Non-pigmented ciliary epithelial cell (primary cell): ENCODE measurements at regions not wholly inside any gene's neighbourhood (a gene's known extent, or its start where the extent isn't known, plus 50 kb on each side); places are given as distances from the start of the nearest gene placed in this dataset.
"Not testable (repeated sequence)": the region's sequence is repeated elsewhere in the genome, so short reads cannot be mapped to it uniquely, and the experiment has no call there.

Source experiments
- DNase-seq: peaks from one replicate; pipeline ENCODE4 v3.0.0-alpha.2; 2010; ENCODE audit warnings: low read depth

DNA sequence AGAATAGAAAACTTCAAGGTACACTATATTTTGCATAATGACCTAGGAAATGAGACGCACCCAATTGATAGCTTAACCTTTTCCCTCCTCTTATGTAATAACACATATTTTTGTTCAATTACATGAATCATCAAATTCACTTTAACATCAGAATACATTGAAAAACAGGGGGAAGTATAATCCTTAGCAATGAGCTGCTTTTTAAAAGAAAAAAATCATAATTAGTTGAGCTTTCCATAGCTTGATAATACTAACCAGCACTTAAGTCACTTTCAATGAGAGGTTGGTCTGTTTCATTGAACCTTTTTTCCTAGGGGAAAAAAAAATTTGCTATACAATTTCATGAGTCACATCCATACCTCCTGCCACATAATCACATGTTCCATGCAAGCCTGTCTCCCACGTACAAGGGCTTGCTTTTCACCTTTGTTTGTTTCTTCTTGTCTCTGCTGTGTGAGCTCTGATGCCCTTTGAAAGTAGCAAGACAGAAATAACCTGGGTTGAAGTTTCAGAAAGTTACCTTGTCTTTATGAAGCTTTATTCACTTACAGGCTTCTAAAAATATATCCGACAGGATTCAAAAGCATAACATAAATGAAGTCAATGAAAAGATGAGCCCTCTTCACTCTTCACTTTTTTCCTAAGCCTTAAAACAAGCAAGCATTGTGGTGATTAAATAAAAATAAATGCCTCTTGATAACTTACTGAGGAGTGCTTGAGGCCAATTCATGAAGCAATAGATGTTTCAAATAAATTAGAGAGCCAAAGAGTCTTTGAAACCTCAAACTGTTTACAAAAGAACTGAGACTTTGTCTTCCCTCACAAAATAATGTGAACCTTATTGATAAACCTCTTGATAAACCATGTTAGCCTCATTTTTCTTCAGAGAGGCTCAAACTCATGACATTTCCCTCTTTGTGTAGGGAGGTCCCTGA lies 108.5 kb downstream of the FEM1C start:
- DNase-seq, result no peak

DNA sequence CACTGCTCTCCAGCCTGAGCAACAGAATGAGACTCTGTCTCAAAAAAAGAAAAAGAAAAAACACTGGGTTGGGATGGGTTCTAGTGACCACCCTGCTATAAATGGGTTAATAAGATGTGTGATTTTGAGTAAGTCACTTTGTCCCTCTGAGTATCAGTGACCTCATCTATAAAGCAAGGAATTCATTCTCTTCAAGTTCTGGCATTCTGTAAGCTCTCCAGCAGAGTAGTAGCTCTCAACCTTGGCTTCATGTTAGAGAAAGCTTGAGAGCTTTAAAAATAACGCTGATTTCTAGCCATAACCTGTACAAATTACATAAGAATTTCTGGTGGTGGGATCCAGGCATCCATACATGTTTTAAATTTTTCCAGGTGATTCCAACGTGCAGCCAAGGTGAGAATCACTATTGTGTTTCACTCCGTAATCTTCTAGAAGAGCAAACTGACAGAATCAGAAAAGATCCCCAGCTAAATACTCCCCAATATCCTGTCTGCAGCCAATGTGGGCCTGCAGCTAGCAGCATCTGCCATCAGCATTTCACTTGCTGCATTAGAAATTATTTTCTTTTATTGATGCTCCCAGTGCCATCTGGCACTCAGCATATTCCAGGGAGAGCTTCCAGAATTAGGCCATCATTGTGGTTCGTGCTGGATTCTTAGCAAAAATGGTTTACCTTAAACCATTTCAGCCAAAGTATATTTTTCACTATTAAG lies 109.4 kb downstream of the FEM1C start:
- DNase-seq, result no peak

DNA sequence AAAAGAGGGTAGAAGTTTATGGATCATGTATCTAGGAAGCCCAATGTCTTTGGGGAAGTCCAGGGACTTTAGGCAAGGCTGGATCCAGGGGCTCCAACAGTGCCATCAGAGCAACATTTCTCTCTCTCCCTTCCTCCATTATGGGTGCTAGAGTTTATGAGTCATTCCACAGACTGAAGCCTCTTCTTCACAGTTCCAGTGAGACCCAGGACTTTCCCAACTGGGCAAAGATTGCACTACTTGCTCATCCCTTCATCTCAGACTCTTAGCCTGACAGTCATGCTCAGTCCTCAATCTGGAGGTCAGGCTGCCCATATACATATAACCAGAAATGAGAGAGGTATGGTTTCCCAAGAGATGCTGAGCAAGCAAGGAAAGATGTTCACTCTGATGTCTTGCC lies 110.7 kb downstream of the FEM1C start:
- DNase-seq, result no peak

DNA sequence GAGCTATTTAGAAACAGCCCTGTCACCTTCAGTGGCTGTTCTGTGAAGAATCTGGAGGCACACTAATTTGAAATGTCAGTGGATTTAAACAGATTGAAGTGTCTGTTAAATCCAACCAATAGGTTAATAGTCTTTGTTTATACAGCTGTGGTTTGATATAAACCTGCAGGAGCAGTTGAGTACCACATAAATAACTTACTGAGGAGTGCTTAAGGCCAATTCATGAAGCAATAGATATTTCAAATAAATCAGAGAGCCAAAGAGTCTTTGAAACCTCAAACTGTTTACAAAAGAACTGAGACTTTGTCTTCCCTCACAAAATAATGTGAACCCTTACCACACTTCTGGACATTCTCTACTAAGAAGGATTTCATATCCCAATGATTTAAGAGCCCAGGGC lies 111.9 kb downstream of the FEM1C start:
- no peak for DNase-seq

DNA sequence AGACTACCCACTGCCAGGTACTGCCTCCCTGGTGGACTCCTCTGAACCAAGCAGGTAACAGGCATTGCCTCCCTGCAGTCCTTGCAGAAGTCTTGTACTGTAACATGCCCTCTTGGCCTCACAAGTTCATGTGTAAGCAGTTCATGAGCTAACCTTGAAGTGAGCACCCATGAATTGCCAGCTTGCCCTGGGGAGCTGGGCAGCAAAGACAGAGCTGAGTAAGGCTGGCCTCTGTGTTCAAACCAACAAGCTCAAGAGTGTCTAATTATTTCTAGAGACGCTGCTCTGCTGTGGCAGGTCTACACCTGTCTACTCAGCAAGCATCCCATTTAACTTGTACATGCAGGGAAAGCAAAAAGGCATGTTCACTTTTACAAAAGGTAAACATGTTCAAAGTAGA lies 113.5 kb downstream of the FEM1C start:
- no peak for DNase-seq

DNA sequence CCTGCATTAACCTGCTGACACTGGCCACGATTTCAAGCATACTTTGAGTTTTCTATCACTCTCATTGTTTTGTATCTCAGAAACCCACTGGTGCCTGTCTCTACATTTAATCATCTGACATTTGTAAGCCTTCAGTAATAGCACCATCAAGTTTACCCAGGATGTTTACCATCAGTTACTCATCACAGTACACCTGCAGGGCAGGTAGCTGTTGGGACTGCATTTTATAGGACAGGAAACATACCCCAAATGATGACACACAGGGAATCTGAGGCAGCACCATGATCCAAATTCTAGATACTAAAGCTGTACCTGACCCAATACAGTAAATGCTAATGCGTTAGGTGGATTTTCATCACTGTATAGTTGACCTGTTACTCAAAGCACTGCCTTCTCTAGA lies 114.2 kb downstream of the FEM1C start:
- no peak for DNase-seq

DNA sequence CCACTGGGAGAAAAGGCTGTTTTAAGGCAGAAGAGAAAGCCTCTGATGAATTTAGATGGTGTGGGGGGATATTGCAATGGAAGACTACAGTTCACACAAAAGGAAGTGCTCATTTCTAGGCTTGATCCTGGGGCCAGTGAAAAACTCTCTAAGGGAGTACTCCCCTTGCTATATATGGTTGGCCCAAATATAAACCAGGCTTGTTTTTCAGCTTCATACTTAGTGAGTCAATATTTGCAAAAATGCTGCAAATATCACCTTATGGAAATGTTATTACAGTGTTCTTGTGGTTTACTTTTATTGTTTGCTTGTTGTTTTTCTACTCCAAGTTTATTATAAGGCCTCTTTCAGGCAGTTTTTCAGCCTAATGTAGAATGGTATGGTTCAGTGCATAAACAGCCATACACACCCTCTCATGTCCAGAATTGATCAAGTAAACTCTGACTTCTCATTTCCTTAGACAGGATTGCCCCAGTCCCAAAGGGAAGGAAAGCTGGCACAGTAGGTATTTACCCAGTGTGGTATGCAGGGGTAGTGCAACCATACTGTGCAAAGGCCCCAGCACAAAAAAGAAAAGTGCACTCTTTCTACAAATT lies 115.1 kb downstream of the FEM1C start:
- DNase-seq, result no peak

DNA sequence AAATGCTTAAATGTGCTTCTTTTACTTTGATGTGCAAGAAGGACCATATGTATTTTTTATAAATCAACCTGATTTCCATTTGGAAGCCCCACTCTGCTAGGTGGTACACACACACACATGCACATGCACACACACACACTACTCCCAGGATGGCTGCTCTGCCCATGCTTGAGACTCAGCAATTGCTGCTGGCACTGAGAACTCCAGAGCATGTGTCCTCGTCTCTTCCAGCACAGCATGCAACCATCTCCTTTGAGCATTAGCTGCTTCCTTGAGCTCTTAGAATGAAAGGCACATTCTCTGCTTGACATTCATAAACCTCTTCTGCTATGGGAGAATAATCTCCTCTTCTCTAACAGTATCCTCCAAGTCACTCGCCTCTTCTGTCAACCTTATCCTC lies 115.9 kb downstream of the FEM1C start:
- DNase-seq, result no peak

DNA sequence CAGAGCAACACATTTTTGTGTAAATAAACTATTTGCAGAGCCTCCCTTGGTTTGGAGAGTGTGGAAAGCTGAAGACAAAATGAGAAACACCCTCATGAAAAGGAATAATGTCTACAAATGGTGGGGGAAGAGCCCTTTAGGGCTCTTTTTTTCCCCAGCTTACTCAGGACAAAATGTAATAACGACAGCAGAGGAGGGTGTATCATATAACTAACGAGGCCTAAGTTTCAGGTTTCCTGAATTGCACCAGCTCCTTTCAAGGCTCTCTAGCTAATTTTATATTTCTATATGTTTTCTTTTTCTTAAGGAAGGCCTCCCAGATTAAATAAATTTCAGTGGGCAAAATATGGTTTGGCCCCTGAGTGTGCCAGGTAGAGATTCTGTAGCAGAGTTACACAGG lies 116.3 kb downstream of the FEM1C start:
- DNase-seq, result no peak

DNA sequence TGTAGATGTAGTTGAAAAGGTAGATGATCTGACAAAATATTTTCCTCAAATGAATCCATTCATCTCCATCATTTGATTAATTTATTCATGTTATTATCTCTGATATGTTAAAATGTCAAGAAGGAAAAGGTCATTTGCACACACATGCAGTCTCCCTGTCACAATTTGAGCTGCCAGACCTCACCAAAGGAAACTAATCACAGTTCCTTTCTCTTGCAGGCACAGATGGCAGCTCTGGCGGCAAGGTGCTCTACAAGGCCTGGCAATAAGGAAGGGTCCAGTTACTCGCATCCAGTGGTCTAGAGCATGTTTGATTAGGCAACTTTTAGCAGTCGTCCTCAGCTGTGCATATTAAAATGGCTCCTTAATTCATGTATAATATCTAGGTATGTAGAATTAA lies 120.1 kb downstream of the FEM1C start:
- no peak for DNase-seq

DNA sequence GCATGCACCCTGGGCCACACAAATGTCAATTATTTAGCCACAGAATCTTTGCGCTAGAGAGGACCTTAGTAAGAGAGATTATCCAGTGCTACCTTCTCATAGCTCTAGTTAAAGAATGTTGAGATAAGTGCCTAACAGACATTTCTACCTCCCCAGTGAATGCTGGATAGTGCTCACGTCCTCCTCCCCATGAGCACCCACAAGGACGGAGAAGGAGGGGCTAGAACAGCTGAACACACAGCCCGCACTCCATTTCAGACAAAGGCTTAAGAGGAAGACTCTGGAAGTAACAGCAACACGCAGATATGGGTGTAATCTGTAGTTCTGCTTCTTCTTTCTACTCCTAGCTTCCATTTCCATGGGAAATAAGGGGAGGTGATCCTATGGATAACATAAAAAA lies 120.5 kb downstream of the FEM1C start:
- DNase-seq, result no peak

DNA sequence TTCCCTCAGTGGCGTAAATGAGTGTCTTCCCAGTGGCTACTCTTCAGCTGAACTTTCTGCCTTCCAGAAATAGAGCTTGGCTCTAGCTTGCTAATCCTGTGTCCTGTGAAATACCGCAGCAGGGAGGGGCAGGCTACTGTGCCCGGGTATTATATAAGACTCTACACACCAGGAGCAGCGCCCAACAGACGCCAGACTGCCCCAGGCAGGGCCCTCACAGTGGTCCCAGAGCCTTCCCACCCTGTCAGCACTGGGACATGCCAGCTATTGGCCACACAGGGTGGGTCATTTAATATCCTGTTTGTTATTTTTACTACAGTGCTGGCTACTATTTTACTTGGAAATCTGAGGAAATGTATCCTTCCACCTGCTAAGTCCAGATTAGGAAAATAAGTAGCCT lies 121.0 kb downstream of the FEM1C start:
- DNase-seq, result no peak

DNA sequence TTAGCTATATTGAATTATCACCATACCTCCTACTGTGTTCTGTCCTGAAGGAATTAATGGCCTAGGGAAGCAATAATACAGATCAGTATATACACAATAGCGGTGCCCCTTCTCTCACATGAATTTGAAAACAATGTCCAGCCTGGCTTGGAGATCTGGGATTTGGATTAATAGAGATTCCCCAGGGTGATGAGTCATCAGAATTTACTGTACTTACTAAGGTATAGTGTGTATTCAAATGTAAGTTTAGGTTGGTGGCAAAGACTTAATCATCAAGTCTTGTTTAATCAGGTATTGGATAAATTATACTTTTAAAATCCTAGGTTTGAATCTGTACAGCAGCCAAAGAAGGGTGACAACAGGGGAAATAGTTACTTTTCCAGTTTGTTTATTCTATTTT lies 121.5 kb downstream of the FEM1C start:
- no peak for DNase-seq

DNA sequence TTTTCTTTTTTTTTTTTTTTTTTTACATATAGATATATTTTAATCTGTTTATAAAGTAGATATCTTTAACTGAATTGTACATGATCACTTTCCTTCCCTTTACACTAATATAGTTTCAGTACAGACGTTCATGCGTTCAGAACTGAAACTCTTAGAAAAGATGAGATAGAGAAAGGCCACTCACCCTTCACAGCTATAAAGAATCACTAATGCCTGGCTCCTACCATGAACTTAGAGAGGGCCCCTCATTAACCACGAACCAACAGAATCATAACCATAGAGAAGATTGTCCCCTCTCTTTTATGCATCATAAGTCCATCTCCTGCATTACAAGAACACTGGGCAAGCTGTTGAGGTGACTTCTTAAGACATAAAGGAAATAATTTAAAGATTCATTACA lies 123.8 kb downstream of the FEM1C start:
- DNase-seq, result not testable (repeated sequence)

DNA sequence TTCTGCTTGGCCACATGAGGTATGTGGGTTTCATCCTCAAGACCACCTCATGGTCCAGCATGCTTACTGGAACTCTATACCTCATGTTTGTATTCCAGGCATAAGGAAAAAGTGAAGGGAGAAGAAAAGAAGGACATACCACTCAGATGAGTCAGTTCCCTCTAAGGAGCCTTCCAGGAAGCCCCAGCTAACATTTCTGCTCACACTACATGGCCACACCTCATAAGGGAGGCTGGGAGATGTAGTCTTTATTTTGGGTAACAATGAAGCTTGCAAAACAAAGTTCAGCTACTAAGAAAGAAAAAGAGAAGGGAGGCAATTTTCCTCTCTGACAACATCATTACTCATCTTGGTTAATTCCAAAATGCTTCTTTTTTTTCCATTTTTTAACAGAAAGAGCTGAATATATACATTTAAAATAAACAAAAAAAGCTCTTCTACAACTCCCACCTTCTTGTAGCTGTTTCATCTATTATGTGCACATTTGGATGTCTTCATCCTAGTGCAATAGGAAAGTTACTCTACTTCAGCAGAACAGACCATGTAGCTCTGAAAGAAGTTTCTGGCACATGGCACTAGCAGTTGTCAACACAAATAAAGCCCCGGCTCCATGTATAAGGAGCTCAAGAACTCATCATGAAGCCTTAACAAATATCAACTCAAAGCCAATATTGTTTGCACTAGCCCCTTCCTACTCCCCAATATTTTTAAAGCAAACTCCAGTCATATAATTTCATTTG lies 123.6 kb upstream of the CCDC112 start:
- DNase-seq, result peak; percentile 88

DNA sequence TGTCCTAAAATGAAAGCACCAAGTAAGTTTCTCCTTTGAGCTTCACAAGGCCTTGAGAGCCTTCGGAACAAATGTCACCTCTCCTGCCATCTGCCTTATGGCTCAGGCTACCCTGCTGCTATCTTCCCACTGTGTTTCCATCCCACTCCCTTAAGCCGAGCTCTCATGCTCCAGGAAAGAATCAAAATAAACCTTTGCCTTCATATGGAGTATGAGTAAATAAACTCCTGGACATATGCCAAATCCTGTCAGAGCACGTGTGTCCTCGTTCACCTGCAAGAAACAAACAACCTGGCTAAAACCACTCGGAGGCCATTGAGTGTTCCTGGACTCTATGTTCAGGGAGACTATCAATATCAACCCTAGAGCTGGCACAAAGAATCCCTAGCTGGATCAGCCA lies 122.3 kb upstream of the CCDC112 start:
- DNase-seq, result no peak

DNA sequence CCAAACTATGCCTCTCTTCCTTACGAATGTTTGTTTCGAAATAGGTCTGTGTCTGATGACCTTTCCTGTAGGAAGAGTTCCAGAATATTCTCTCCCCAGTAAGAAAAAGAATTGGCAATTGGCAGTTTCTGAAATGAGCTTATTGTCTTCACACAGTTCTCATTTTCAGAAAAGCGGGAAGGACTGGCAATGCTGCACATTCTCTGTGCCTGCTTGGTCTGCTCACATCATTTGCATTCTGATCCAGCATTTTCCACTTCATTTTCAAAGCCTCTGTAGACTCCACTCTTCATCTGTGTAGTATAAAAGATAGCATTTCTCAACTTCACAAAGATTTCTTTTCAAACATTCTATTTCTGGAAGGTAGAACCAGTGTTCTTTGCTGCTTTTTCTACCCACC lies 120.6 kb upstream of the CCDC112 start:
- no peak for DNase-seq

DNA sequence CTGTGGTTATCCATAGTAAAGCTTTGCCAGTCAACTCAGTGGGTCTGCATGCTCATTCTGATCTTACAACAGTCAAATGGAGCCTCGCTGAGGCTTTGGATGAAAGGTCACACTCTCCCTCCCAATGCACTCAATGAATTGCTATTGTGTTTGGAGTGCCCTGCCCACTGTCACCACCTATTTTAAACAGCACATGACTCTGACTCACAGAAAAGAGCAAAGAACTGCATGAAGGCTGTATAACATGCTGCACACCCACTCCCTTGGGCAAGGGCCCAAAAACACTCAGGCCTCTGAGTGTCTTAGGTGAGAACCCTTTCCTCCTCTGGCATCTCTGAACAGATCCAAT lies 118.7 kb upstream of the CCDC112 start:
- DNase-seq, result peak; percentile 43

DNA sequence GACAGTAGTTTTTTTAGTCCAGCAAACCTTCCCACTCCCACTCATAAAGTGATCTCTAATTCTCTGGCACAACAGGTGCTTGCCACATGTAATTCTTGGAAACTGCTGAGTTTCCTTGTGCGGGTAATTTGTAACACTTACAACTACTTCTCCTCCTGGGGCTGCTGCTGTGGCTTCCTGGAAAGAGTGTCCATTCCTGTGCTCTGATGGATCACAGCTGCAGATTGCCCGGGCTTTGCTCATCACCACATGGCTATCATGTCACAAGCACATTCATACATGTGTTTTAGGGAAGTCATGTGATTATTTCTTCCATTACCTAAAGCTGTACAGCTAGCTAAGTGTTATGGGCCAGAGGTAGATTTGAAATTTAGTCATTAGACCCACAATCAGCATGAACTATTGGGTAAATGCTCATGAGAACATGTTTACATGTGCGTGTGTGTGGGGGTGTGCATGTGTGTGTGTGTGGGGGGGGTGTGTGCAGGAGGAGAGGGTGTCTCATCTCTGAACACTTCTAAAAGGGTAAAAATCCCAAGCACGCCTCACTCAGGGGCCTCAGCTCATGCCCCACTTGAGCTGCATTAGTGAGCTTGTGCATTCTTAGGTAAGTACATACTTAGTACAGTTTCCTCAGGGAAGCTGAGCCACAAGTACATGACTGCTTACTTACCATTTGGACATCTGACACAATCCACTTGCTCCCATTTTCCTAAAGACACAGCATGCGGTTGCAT lies 118.1 kb upstream of the CCDC112 start:
- peak; percentile 72 for DNase-seq

DNA sequence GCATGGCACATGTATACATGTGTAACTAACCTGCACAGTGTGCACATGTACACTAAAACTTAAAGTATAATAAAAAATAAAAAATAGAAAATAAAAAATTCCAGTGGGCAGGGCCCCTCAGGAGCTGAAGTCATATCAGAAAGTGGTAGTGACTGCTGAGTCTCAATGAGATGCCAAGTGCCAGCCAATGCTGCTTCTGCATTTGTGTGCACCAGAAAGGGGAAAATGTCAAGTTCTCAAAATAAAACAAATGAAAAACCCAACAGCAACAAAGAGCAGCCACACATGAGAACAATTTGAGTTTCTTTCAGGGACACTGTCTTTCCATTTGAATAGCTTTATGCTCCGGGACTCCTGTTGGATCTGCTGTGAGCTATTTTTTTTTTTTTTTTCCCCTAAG lies 117.2 kb upstream of the CCDC112 start:
- DNase-seq, result no peak

DNA sequence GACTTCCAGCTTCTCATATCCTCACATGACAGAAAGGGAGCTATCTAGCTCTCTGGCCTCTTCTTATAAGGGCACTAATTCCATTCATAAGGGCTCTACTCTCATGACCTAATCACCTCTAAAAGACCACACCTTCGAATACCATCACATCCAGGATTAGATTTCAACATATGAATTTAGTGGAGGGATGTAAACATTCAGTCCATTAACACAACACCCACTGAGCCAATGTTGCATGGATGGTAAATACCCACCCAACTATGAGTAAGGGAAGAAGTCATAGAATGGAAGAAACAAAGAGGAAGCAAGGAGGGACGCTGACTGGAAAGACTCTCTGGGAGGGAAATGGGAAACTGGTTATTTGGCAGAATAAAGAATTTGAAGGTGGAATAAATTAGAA lies 112.6 kb upstream of the CCDC112 start:
- DNase-seq, result no peak
